HepG2 (cell line): ENCODE measurements at regions not wholly inside any gene's neighbourhood (a gene's known extent, or its start where the extent isn't known, plus 50 kb on each side); places are given as distances from the start of the nearest gene placed in this dataset.

ENCODE experiments used
- ATAC-seq: fragments of 200-7000 bp; cut with Tn5 transposase; 3 replicates; pipeline ENCODE4 v1.9.1; 2020; ENCODE audit warnings: mild to moderate bottlenecking, moderate library complexity
- BruUV-seq: library from RNA; stranded (reverse); fragments of 400-500 nt; replicated peaks from 2 replicates; lab custom pipeline; 2021; lab: Mats Ljungman, UMichigan
- CTCF ChIA-PET: fragments of 300-600 bp; formaldehyde crosslinking; extraction: SDS; loops from one replicate; lab custom pipeline; 2021; ENCODE audit warnings: low total read pairs, inconsistent platforms, low intra/inter-chr PET ratio; lab: Yijun Ruan, JAX
- POLR2A ChIA-PET: fragments of 350-600 bp; sonication (Branson Sonifier 250); formaldehyde crosslinking; loops from one replicate; lab custom pipeline; 2020; ENCODE audit warnings: antibody characterized with exemption, inconsistent platforms; lab: Yijun Ruan, JAX
- DNase-seq: peaks from one replicate; pipeline ENCODE4 v3.0.0-alpha.2; 2015; ENCODE audit warnings: low spot score
- FAIRE-seq: peaks from 3 replicates; lab custom pipeline; 2011; peaks lifted over from hg19 to GRCh38; lab: Jason Lieb, UNC
- H2AFZ ChIP-seq: one replicate; pipeline ENCODE4 v1.6.1; 2011; ENCODE audit warnings: low read length, inconsistent platforms
- H3K27ac ChIP-seq: fragments of 300-600 bp; 3 replicates; pipeline ENCODE4 v1.8.0; 2011; ENCODE audit warnings: mixed run types, mild to moderate bottlenecking, mixed read lengths, low read length, inconsistent platforms; ENCODE audit not compliant: insufficient read depth; ENCODE audit errors: extremely low read length
- H3K27me3 ChIP-seq, 2 experiments: fragments of 200-600 bp in 1 of 2; 2 replicates in 1 of 2; 3 replicates in 1 of 2; pipeline versions ENCODE4 v1.6.0 to v1.8.0; 2011; ENCODE audit warnings: low read length in 2 of 2, mild to moderate bottlenecking in 2 of 2, moderate library complexity in 2 of 2, inconsistent platforms in 1 of 2; ENCODE audit not compliant: insufficient read depth in 2 of 2, control insufficient read depth in 1 of 2
- H3K36me3 ChIP-seq, 2 experiments: fragments of 200-600 bp in 1 of 2; replicated peaks in 1 of 2; 2 replicates in 1 of 2; 3 replicates in 1 of 2; pipeline versions ENCODE4 v1.5.1 to v1.8.0; 2011; ENCODE audit warnings: low read length in 2 of 2, inconsistent platforms in 1 of 2; ENCODE audit not compliant: insufficient read depth in 2 of 2, control insufficient read depth in 1 of 2
- H3K4me1 ChIP-seq: 2 replicates; pipeline ENCODE4 v1.5.1; 2012; ENCODE audit warnings: low read length, inconsistent platforms; ENCODE audit not compliant: insufficient read depth
- H3K4me2 ChIP-seq: 2 replicates; pipeline ENCODE4 v1.6.0; 2011; ENCODE audit warnings: low read depth, low read length, inconsistent platforms
- H3K4me3 ChIP-seq, 3 experiments: fragments of 200-600 bp in 1 of 3; sonication (generic), shearing (Covaris generic) in 1 of 3; replicated peaks in 1 of 3; 2 replicates each; pipeline ENCODE4 v1.5.1; 2011 to 2016; ENCODE audit warnings: low read length in 3 of 3, inconsistent platforms in 2 of 3, low read depth in 2 of 3, mild to moderate bottlenecking in 2 of 3, control low read depth in 1 of 3, mixed read lengths in 1 of 3; ENCODE audit not compliant: insufficient read depth in 1 of 3
- H3K79me2 ChIP-seq: one replicate; pipeline ENCODE4 v1.6.1; 2011; ENCODE audit warnings: low read length, inconsistent platforms; ENCODE audit not compliant: insufficient read depth
- H3K9ac ChIP-seq: 2 replicates; pipeline ENCODE4 v1.6.0; 2011; ENCODE audit warnings: mild to moderate bottlenecking, low read depth, low read length, inconsistent platforms; ENCODE audit not compliant: insufficient read depth
- H3K9me3 ChIP-seq: 2 replicates; pipeline ENCODE4 v1.5.1; 2012; ENCODE audit warnings: mild to moderate bottlenecking, low read length
- H4K20me1 ChIP-seq: 2 replicates; pipeline ENCODE4 v1.6.0; 2011; ENCODE audit warnings: inconsistent platforms, mild to moderate bottlenecking, low read length, moderate library complexity; ENCODE audit not compliant: insufficient read depth
- DPF2 ChIP-seq: sonication (generic); formaldehyde crosslinking; IDR thresholded peaks from 2 replicates; pipeline ENCODE4 v1.4.0; 2020; ENCODE audit warnings: mild to moderate bottlenecking, low read depth, missing genetic modification reagents, borderline replicate concordance
- EHMT2 ChIP-seq: fragments of 200-600 bp; sonication (generic); IDR thresholded peaks from 2 replicates; pipeline ENCODE4 v1.7.0; 2017; ENCODE audit warnings: antibody characterized with exemption, low read depth, low read length, borderline replicate concordance
- JDP2 ChIP-seq: sonication (generic); formaldehyde crosslinking; IDR thresholded peaks from 2 replicates; pipeline ENCODE4 v1.8.1; 2022; ENCODE audit warnings: missing genetic modification reagents, borderline replicate concordance
- KLF11 ChIP-seq: IDR thresholded peaks from 2 replicates; pipeline ENCODE4 v1.6.1; 2016; ENCODE audit warnings: missing compliant biosample characterization
- NFYC ChIP-seq: IDR thresholded peaks from 2 replicates; pipeline ENCODE4 v1.6.1; 2016; ENCODE audit warnings: missing genetic modification reagents, missing compliant biosample characterization
- ONECUT2 ChIP-seq: sonication (generic); formaldehyde crosslinking; IDR thresholded peaks from 2 replicates; pipeline ENCODE4 v1.4.0; 2020; ENCODE audit warnings: missing genetic modification reagents
- SMARCE1 ChIP-seq: fragments of 450-650 bp; IDR thresholded peaks from 2 replicates; pipeline ENCODE4 v1.6.1; 2017; ENCODE audit warnings: borderline replicate concordance
- WIZ ChIP-seq: sonication (generic); formaldehyde crosslinking; IDR thresholded peaks from 2 replicates; pipeline ENCODE4 v1.5.1; 2020; ENCODE audit warnings: mild to moderate bottlenecking, missing genetic modification reagents
- ZNF441 ChIP-seq: sonication (generic); formaldehyde crosslinking; IDR thresholded peaks from 2 replicates; pipeline ENCODE4 v1.7.0; 2021; ENCODE audit warnings: missing genetic modification reagents, borderline replicate concordance
- ZNF574 ChIP-seq: sonication (generic); formaldehyde crosslinking; IDR thresholded peaks from 2 replicates; pipeline ENCODE4 v1.4.0; 2020; ENCODE audit warnings: missing genetic modification reagents
- ZNF746 ChIP-seq: sonication (generic); formaldehyde crosslinking; IDR thresholded peaks from 2 replicates; pipeline ENCODE4 v1.8.0; 2022; ENCODE audit warnings: mild to moderate bottlenecking, missing genetic modification reagents
- ZNF83 ChIP-seq: sonication (generic); formaldehyde crosslinking; IDR thresholded peaks from 2 replicates; pipeline ENCODE4 v1.4.0; 2020; ENCODE audit warnings: missing genetic modification reagents, mild to moderate bottlenecking, borderline replicate concordance
- ZNF891 ChIP-seq: sonication (generic); formaldehyde crosslinking; IDR thresholded peaks from 2 replicates; pipeline ENCODE4 v1.5.0; 2020; ENCODE audit warnings: mild to moderate bottlenecking, missing genetic modification reagents
- WGBS: methylation state at CpG from one replicate; pipeline ENCODE4 v1.1.6; 2017; ENCODE audit warnings: low lambda C conversion rate; 5-methylcytosine and 5-hydroxymethylcytosine counted together
- in situ Hi-C: cut with HindIII; loops from 2 replicates; pipeline ENCODE4 v1.10.0; 2017; ENCODE audit warnings: low pct_unique_long_range_greater_than_20kb; ENCODE audit not compliant: extremely low pct_ligation_motif_present
- intact Hi-C: fragments of 100-400 bp; cut with micrococcal nuclease; formaldehyde crosslinking; loops from one replicate; pipeline ENCODE4 v1.10.0; 2022; ENCODE audit not compliant: unreplicated experiment

- no peaks in the 10 kb centered on the region for H3K36me3 ChIP-seq
- no TSS peak for BruUV-seq
- H2AFZ ChIP-seq, result no peak overlapping the region
- no peak for DNase-seq
- in situ Hi-C loops (no loop called here), intact Hi-C loops (no loop called here)
- H4K20me1 ChIP-seq, result no peaks in the 10 kb centered on the region
- TF ChIP-seq SMARCE1 (no peak), WIZ (no peak), ZNF83 (no peak), JDP2 (CRISPR knock-in tag) (no peak), ZNF891 (CRISPR knock-in tag) (no peak), NFYC (no peak), DPF2 (CRISPR knock-in tag) (no peak), ZNF746 (CRISPR knock-in tag) (no peak), EHMT2 (no peak), ZNF441 (CRISPR knock-in tag) (no peak), KLF11 (CRISPR knock-in tag) (no peak), ZNF574 (no peak), ONECUT2 (CRISPR knock-in tag) (no peak)
- H3K4me1 ChIP-seq, result no peaks in the 10 kb centered on the region
- FAIRE-seq, result no peak
- H3K4me3 ChIP-seq, result no peak overlapping the region
- H3K27me3 ChIP-seq, result no peaks in the 10 kb centered on the region
- H3K79me2 ChIP-seq, result no peaks in the 10 kb centered on the region
- H3K9ac ChIP-seq, result no peak overlapping the region
- WGBS, result 2% methylated on average over 2 of the region's 2 CpGs
- ChIA-PET POLR2A (no interaction called here), CTCF (no interaction called here)
- H3K9me3 ChIP-seq, result peaks cover 84% of the 10 kb centered on the region
- no peak overlapping the region for H3K27ac ChIP-seq
- ATAC-seq, result no peak
- H3K4me2 ChIP-seq, result no peak overlapping the region
These were observed 709.3 kb upstream of the STXBP6 start for GRCh38 chr14:25759256-25759655.
